ENCODE measurements at regions not wholly inside any gene's neighbourhood (a gene's known extent, or its start where the extent isn't known, plus 50 kb on each side); places are given as distances from the start of the nearest gene placed in this dataset.

DNA sequence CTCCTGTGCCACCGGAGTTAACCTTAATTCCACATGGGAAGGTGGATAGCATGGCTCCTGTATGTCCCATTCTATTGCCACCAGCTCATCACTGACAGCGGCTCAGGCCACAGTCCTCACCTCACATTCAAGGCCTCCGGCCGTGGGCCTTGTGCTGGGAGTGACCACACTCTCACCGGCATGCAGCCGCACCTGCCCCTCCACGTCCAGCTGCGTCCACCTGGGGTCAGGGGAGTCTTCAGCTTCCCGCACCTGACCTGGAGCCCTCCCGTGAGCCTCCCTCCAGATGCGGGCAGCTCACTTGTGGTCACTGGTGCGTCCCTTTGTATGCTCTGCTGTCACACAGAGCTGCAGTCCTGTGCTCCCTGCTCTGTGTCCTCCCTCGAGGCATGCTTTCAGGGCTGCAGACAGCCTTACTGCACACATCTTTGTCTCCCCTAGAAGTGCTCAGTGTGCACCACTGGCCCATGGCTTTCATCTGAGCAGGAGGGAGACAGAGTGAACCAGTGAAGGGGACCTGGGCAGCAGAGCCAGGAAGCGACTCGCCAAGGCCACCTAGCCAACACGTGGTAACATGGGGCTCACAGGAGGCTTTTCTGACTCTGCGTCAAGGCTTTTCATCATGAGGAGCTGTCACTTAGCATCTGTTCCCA lies 210.1 kb downstream of the ERCC6L2 start:
- TF ChIP-seq, protein P1, sequence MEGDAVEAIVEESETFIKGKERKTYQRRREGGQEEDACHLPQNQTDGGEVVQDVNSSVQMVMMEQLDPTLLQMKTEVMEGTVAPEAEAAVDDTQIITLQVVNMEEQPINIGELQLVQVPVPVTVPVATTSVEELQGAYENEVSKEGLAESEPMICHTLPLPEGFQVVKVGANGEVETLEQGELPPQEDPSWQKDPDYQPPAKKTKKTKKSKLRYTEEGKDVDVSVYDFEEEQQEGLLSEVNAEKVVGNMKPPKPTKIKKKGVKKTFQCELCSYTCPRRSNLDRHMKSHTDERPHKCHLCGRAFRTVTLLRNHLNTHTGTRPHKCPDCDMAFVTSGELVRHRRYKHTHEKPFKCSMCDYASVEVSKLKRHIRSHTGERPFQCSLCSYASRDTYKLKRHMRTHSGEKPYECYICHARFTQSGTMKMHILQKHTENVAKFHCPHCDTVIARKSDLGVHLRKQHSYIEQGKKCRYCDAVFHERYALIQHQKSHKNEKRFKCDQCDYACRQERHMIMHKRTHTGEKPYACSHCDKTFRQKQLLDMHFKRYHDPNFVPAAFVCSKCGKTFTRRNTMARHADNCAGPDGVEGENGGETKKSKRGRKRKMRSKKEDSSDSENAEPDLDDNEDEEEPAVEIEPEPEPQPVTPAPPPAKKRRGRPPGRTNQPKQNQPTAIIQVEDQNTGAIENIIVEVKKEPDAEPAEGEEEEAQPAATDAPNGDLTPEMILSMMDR (IDR thresholded peaks at IDR 0.05): no peak
- no peak for TF ChIP-seq POLR2A (IDR thresholded peaks at IDR 0.05)
